HCT116 (cell line): ENCODE measurements at regions not wholly inside any gene's neighbourhood (a gene's known extent, or its start where the extent isn't known, plus 50 kb on each side); places are given as distances from the start of the nearest gene placed in this dataset.

ENCODE experiments used
- ATAC-seq: fragments of 200-7000 bp; cut with Tn5 transposase; 2 replicates; pipeline ENCODE4 v1.9.1; 2020; ENCODE audit warnings: mild to moderate bottlenecking, moderate library complexity
- BruUV-seq: library from RNA; stranded (reverse); fragments of 400-500 nt; replicated peaks from 2 replicates; lab custom pipeline; 2021; lab: Mats Ljungman, UMichigan
- CTCF ChIA-PET: fragments of 300-600 bp; sonication (Branson Sonifier 250); formaldehyde crosslinking; loops from one replicate; lab custom pipeline; 2021; ENCODE audit warnings: antibody characterized with exemption; lab: Charles Lee
- POLR2A ChIA-PET: fragments of 300-600, 350-600 bp; sonication (Branson Sonifier 250); formaldehyde crosslinking; loops from one replicate; lab custom pipeline; 2021; ENCODE audit warnings: antibody characterized with exemption; lab: Charles Lee
- RAD21 ChIA-PET, 2 experiments: fragments of 300-600 bp; sonication (Branson Sonifier 250); formaldehyde crosslinking; loops; one replicate each; lab custom pipeline; 2023; ENCODE audit warnings: low total read pairs in 2 of 2; ENCODE audit not compliant: uncharacterized antibody in 2 of 2, unreplicated experiment in 2 of 2, low non-redundant PET in 1 of 2; lab: Charles Lee
- DNase-seq: peaks from one replicate; pipeline ENCODE4 v3.0.0-alpha.2; 2010; ENCODE audit warnings: low read depth, low spot score
- H2AFZ ChIP-seq: fragments of 200-600 bp; shearing (Covaris generic), sonication (generic); 2 replicates; pipeline ENCODE4 v1.6.1; 2017; ENCODE audit warnings: low read depth, mixed run types, mixed read lengths, antibody characterized with exemption, low read length; ENCODE audit not compliant: poor library complexity, severe bottlenecking
- H3K27ac ChIP-seq: 2 replicates; pipeline ENCODE4 v1.5.1; 2012; ENCODE audit warnings: low read depth, low read length
- H3K27me3 ChIP-seq: fragments of 200-600 bp; sonication (generic); 2 replicates; pipeline ENCODE4 v1.6.1; 2016; ENCODE audit warnings: mixed run types, low read length, mixed read lengths; ENCODE audit not compliant: insufficient read depth
- H3K36me3 ChIP-seq, 2 experiments: fragments of 200-500 bp in 1 of 2; fragments of 200-600 bp in 1 of 2; sonication (Bioruptor generic) in 1 of 2; sonication (generic) in 1 of 2; 2 replicates each; pipeline versions ENCODE4 v1.5.1 to v1.6.1; 2014 to 2016; ENCODE audit warnings: low read length in 2 of 2, inconsistent platforms in 1 of 2, mixed read lengths in 1 of 2, mixed run types in 1 of 2; ENCODE audit not compliant: insufficient read depth in 2 of 2, control insufficient read depth in 1 of 2
- H3K4me1 ChIP-seq, 2 experiments: fragments of 200-600 bp in 1 of 2; sonication (generic) in 1 of 2; 2 replicates each; pipeline versions ENCODE4 v1.5.1 to v1.6.1; 2012 to 2017; ENCODE audit warnings: low read length in 2 of 2, inconsistent platforms in 1 of 2, mild to moderate bottlenecking in 1 of 2, mixed read lengths in 1 of 2, mixed run types in 1 of 2, moderate library complexity in 1 of 2; ENCODE audit not compliant: insufficient read depth in 2 of 2, control insufficient read depth in 1 of 2
- H3K4me2 ChIP-seq: fragments of 200-600 bp; sonication (generic); 2 replicates; pipeline ENCODE4 v1.6.1; 2017; ENCODE audit warnings: mixed run types, low read length, mixed read lengths
- H3K4me3 ChIP-seq, 2 experiments: fragments of 200-600 bp in 1 of 2; sonication (generic) in 1 of 2; replicated peaks in 1 of 2; 2 replicates each; pipeline ENCODE4 v1.5.1; 2011 to 2016; ENCODE audit warnings: low read length in 2 of 2, control low read depth in 1 of 2, low read depth in 1 of 2, mild to moderate bottlenecking in 1 of 2, mixed read lengths in 1 of 2, mixed run types in 1 of 2
- H3K79me2 ChIP-seq: fragments of 200-600 bp; sonication (generic); 2 replicates; pipeline ENCODE4 v1.6.1; 2017; ENCODE audit warnings: mild to moderate bottlenecking, mixed run types, low read length, moderate library complexity, mixed read lengths; ENCODE audit not compliant: insufficient read depth
- H3K9ac ChIP-seq: fragments of 200-600 bp; sonication (generic); 2 replicates; pipeline ENCODE4 v1.6.1; 2016; ENCODE audit warnings: low read length, mixed read lengths
- H3K9me2 ChIP-seq: fragments of 200-600 bp; sonication (generic), shearing (Covaris generic); 2 replicates; pipeline ENCODE4 v1.6.1; 2017; ENCODE audit warnings: mixed run types, mild to moderate bottlenecking, moderate library complexity; ENCODE audit not compliant: insufficient read depth
- H3K9me3 ChIP-seq, 2 experiments: fragments of 200-500 bp in 1 of 2; fragments of 200-600 bp in 1 of 2; sonication (Bioruptor generic) in 1 of 2; sonication (generic) in 1 of 2; 2 replicates each; pipeline ENCODE4 v1.6.1; 2014 to 2017; ENCODE audit warnings: low read length in 2 of 2, mixed read lengths in 2 of 2, inconsistent platforms in 1 of 2, low read depth in 1 of 2, mild to moderate bottlenecking in 1 of 2, mixed run types in 1 of 2, moderate library complexity in 1 of 2; ENCODE audit not compliant: control insufficient read depth in 1 of 2, insufficient read depth in 1 of 2
- H4K20me1 ChIP-seq: fragments of 200-600 bp; sonication (generic), shearing (Covaris generic); 2 replicates; pipeline ENCODE4 v1.6.1; 2017; ENCODE audit warnings: mixed run types, mild to moderate bottlenecking, moderate library complexity; ENCODE audit not compliant: insufficient read depth
- FOSL1 ChIP-seq: IDR thresholded peaks from 2 replicates; pipeline ENCODE4 v1.6.1; 2012; ENCODE audit warnings: low read depth
- MAX ChIP-seq: IDR thresholded peaks from 2 replicates; pipeline ENCODE4 v1.6.1; 2012
- REST ChIP-seq: IDR thresholded peaks from 2 replicates; pipeline ENCODE4 v1.6.1; 2012; ENCODE audit warnings: low read depth
- TCF7L2 ChIP-seq: IDR thresholded peaks from 2 replicates; pipeline ENCODE4 v1.7.0; 2011; ENCODE audit warnings: borderline replicate concordance, inconsistent platforms; ENCODE audit not compliant: insufficient read depth, insufficient read length; ENCODE audit errors: extremely low read depth
- ZBTB33 ChIP-seq: IDR thresholded peaks from 2 replicates; pipeline ENCODE4 v1.6.1; 2011; ENCODE audit warnings: mild to moderate bottlenecking, low read length, moderate library complexity; ENCODE audit not compliant: insufficient replicate concordance; ENCODE audit errors: extremely low read depth
- ZFX ChIP-seq: fragments of 450-650 bp; IDR thresholded peaks from 2 replicates; pipeline ENCODE4 v1.6.1; 2017
- intact Hi-C: fragments of 100-400 bp; cut with micrococcal nuclease; formaldehyde crosslinking; loops from 2 replicates; pipeline ENCODE4 v1.10.0; 2022

- POLR2A ChIA-PET, result no interaction called here
Observed at GRCh38 chr1:229808272-229808671, 182.2 kb downstream of the URB2 start.

More at GRCh38 chr1:229808272-229808671, 182.2 kb downstream of the URB2 start:
- DNase-seq (no peak), ATAC-seq (no peak)
- ChIA-PET CTCF (no interaction called here), RAD21 (no interaction called here)
- BruUV-seq, result no TSS peak
- Histone ChIP-seq H4K20me1 (no peaks in the 10 kb centered on the region), H3K27ac (no peak overlapping the region), H3K4me3 (no peak overlapping the region), H2AFZ (no peak overlapping the region), H3K9me3 (peaks cover 7 to 13% of the 10 kb centered on the region in 2 experiments; a peak in 2 of 4 replicates), H3K4me1 (no peaks in the 10 kb centered on the region), H3K36me3 (no peaks in the 10 kb centered on the region), H3K4me2 (no peak overlapping the region), H3K79me2 (no peaks in the 10 kb centered on the region), H3K9me2 (no peaks in the 10 kb centered on the region), H3K9ac (no peak overlapping the region), H3K27me3 (no peaks in the 10 kb centered on the region)
- TF ChIP-seq TCF7L2, result no peak
- TF ChIP-seq MAX, result no peak
- TF ChIP-seq ZFX, result no peak
- TF ChIP-seq FOSL1, result no peak
- TF ChIP-seq REST, result no peak
- TF ChIP-seq ZBTB33, result no peak
- intact Hi-C loops, result no loop called here
